SK-N-SH (cell line): ENCODE measurements at regions not wholly inside any gene's neighbourhood (a gene's known extent, or its start where the extent isn't known, plus 50 kb on each side); places are given as distances from the start of the nearest gene placed in this dataset.

Source experiments
- CTCF ChIA-PET: fragments of 300-600, 350-600 bp; formaldehyde crosslinking; extraction: SDS; loops from one replicate; lab custom pipeline; 2021; lab: Yijun Ruan, JAX
- POLR2A ChIA-PET: fragments of 350-600 bp; sonication (Branson Sonifier 250); formaldehyde crosslinking; extraction: SDS; loops from one replicate; lab custom pipeline; 2020; ENCODE audit warnings: antibody characterized with exemption, inconsistent platforms; lab: Yijun Ruan, JAX
- DNase-seq: peaks from one replicate; pipeline ENCODE4 v3.0.0; 2012
- H2AFZ ChIP-seq: fragments of 200-600 bp; sonication (generic); 2 replicates; pipeline ENCODE4 v1.8.1; 2016; ENCODE audit warnings: antibody characterized with exemption, mild to moderate bottlenecking, low read depth
- H3F3A ChIP-seq: fragments of 200-600 bp; sonication (generic); replicated peaks from 2 replicates; pipeline ENCODE3; 2016; ENCODE audit warnings: antibody characterized with exemption, mild to moderate bottlenecking; ENCODE audit not compliant: insufficient read depth
- H3K27ac ChIP-seq, 2 experiments: fragments of 200-500 bp in 1 of 2; fragments of 200-600 bp in 1 of 2; sonication (Bioruptor generic) in 1 of 2; sonication (generic), shearing (Covaris generic) in 1 of 2; 2 replicates each; pipeline versions ENCODE4 v1.5.1 to v1.6.1; 2014 to 2016; ENCODE audit warnings: low read depth in 2 of 2, inconsistent platforms in 1 of 2, low read length in 1 of 2, mild to moderate bottlenecking in 1 of 2, mixed read lengths in 1 of 2
- H3K27me3 ChIP-seq: fragments of 200-600 bp; sonication (generic), shearing (Covaris generic); 2 replicates; pipeline ENCODE4 v1.6.1; 2016; ENCODE audit warnings: mixed run types; ENCODE audit not compliant: insufficient read depth
- H3K36me3 ChIP-seq, 2 experiments: fragments of 200-500 bp in 1 of 2; fragments of 200-600 bp in 1 of 2; sonication (Bioruptor generic) in 1 of 2; sonication (generic) in 1 of 2; replicated peaks in 1 of 2; 2 replicates each; pipeline versions ENCODE3 to v1.5.1; 2014 to 2016; ENCODE audit warnings: low read length in 1 of 2, mild to moderate bottlenecking in 1 of 2; ENCODE audit not compliant: insufficient read depth in 2 of 2, control insufficient read depth in 1 of 2
- H3K4me1 ChIP-seq, 2 experiments: fragments of 200-500 bp in 1 of 2; fragments of 200-600 bp in 1 of 2; sonication (Bioruptor generic) in 1 of 2; sonication (generic), shearing (Covaris generic) in 1 of 2; 2 replicates each; pipeline versions ENCODE4 v1.5.1 to v1.6.1; 2014 to 2016; ENCODE audit warnings: low read depth in 1 of 2, low read length in 1 of 2, mixed run types in 1 of 2; ENCODE audit not compliant: insufficient read depth in 2 of 2, control insufficient read depth in 1 of 2
- H3K4me2 ChIP-seq: fragments of 200-600 bp; sonication (generic), shearing (Covaris generic); 2 replicates; pipeline ENCODE4 v1.6.1; 2017; ENCODE audit warnings: mixed run types
- H3K4me3 ChIP-seq, 2 experiments: fragments of 200-500 bp in 1 of 2; fragments of 200-600 bp in 1 of 2; sonication (Bioruptor generic) in 1 of 2; sonication (generic), shearing (Covaris generic) in 1 of 2; 2 replicates each; pipeline versions ENCODE4 v1.5.1 to v1.8.1; 2014 to 2016; ENCODE audit warnings: low read depth in 2 of 2, inconsistent platforms in 1 of 2, low read length in 1 of 2, mild to moderate bottlenecking in 1 of 2, mixed read lengths in 1 of 2, moderate library complexity in 1 of 2
- H3K79me2 ChIP-seq: fragments of 200-600 bp; sonication (generic); 2 replicates; pipeline ENCODE4 v1.8.1; 2017; ENCODE audit warnings: mild to moderate bottlenecking; ENCODE audit not compliant: insufficient read depth
- H3K9ac ChIP-seq: fragments of 200-600 bp; sonication (generic); 2 replicates; pipeline ENCODE4 v1.6.1; 2017; ENCODE audit warnings: mixed run types
- H3K9me2 ChIP-seq: fragments of 200-600 bp; sonication (generic); 2 replicates; pipeline ENCODE4 v1.6.1; 2017; ENCODE audit warnings: mixed run types
- H3K9me3 ChIP-seq: fragments of 200-600 bp; sonication (generic); 2 replicates; pipeline ENCODE4 v1.6.1; 2017; ENCODE audit warnings: mixed run types, mild to moderate bottlenecking, moderate library complexity
- H4K20me1 ChIP-seq: fragments of 200-600 bp; sonication (generic); 2 replicates; pipeline ENCODE4 v1.6.1; 2017; ENCODE audit warnings: mild to moderate bottlenecking, mixed run types; ENCODE audit not compliant: insufficient read depth
- CHD2 ChIP-seq: fragments of 150-350 bp; IDR thresholded peaks from 2 replicates; pipeline ENCODE4 v1.6.1; 2018; ENCODE audit warnings: low read length; ENCODE audit not compliant: partially characterized antibody
- EZH2phosphoT487 ChIP-seq: fragments of 200-600 bp; sonication (generic); IDR thresholded peaks from 2 replicates; pipeline ENCODE4 v1.6.1; 2017; ENCODE audit warnings: low read depth, mixed run types, mild to moderate bottlenecking, antibody characterized with exemption, moderate library complexity, borderline replicate concordance
- FOXM1 ChIP-seq: IDR thresholded peaks from 2 replicates; pipeline ENCODE4 v1.4.0; 2012; ENCODE audit warnings: low read depth, mild to moderate bottlenecking
- IRF3 ChIP-seq: fragments of 150-350 bp; IDR thresholded peaks from 2 replicates; pipeline ENCODE4 v1.6.1; 2016; ENCODE audit warnings: mild to moderate bottlenecking, low read depth, low read length
- JUND ChIP-seq: IDR thresholded peaks from 2 replicates; pipeline ENCODE4 v1.4.0; 2012
- NFIC ChIP-seq: IDR thresholded peaks from 2 replicates; pipeline ENCODE4 v1.4.0; 2012; ENCODE audit warnings: borderline replicate concordance
- NRF1 ChIP-seq: IDR thresholded peaks from 2 replicates; pipeline ENCODE4 v1.6.1; 2012; ENCODE audit warnings: low read depth, mild to moderate bottlenecking, low read length
- PBX3 ChIP-seq: IDR thresholded peaks from 2 replicates; pipeline ENCODE4; 2012
- POLR2AphosphoS5 ChIP-seq: IDR thresholded peaks from 2 replicates; pipeline ENCODE4 v1.6.1; 2012; ENCODE audit warnings: low read depth, low read length
- RAD21 ChIP-seq: IDR thresholded peaks from 2 replicates; pipeline ENCODE4 v1.6.1; 2012; ENCODE audit warnings: mild to moderate bottlenecking, low read length
- SIN3A ChIP-seq: IDR thresholded peaks from 2 replicates; pipeline ENCODE4 v1.6.1; 2012; ENCODE audit warnings: low read depth, mild to moderate bottlenecking, low read length, moderate library complexity, borderline replicate concordance
- TAF1 ChIP-seq: IDR thresholded peaks from 2 replicates; pipeline ENCODE4 v1.6.1; 2012; ENCODE audit warnings: low read depth, mild to moderate bottlenecking, low read length, moderate library complexity, borderline replicate concordance
- TCF12 ChIP-seq: IDR thresholded peaks from 2 replicates; pipeline ENCODE4 v1.4.0; 2012
- TEAD4 ChIP-seq: IDR thresholded peaks from 2 replicates; pipeline ENCODE4 v1.4.0; 2012; ENCODE audit warnings: mild to moderate bottlenecking, borderline replicate concordance; ENCODE audit not compliant: insufficient read depth
- USF2 ChIP-seq: fragments of 150-350 bp; IDR thresholded peaks from 2 replicates; pipeline ENCODE4 v1.6.1; 2017; ENCODE audit warnings: antibody characterized with exemption, low read length, low read depth, borderline replicate concordance
- WGBS: methylation state at CpG from one replicate; pipeline ENCODE4 v1.1.6; 2017; ENCODE audit warnings: low lambda C conversion rate; 5-methylcytosine and 5-hydroxymethylcytosine counted together
- TF ChIP-seq, protein P1 (sequence below): IDR thresholded peaks from 2 replicates; pipeline ENCODE4 v1.6.1; 2012; ENCODE audit warnings: mild to moderate bottlenecking, low read depth, low read length, moderate library complexity
- TF ChIP-seq, protein P2 (sequence below): fragments of 200-600 bp; sonication (generic); IDR thresholded peaks from 2 replicates; pipeline ENCODE4 v1.6.1; 2017; ENCODE audit warnings: antibody characterized with exemption, mild to moderate bottlenecking, moderate library complexity
- TF ChIP-seq, protein P3 (sequence below): IDR thresholded peaks from 2 replicates; pipeline ENCODE4 v1.4.0; 2012; ENCODE audit warnings: low read depth

GRCh38 chr4:164405774-164406173, 348.2 kb upstream of the SMIM31 start:
- Histone ChIP-seq H3F3A (no peaks in the 10 kb centered on the region), H4K20me1 (no peaks in the 10 kb centered on the region), H3K4me3 (no peak overlapping the region), H3K9ac (no peak overlapping the region), H3K79me2 (no peaks in the 10 kb centered on the region), H3K9me3 (no peaks in the 10 kb centered on the region), H3K36me3 (no peaks in the 10 kb centered on the region), H3K4me1 (no peaks in the 10 kb centered on the region; a peak in 1 of 4 replicates)
- TF ChIP-seq, protein P1, sequence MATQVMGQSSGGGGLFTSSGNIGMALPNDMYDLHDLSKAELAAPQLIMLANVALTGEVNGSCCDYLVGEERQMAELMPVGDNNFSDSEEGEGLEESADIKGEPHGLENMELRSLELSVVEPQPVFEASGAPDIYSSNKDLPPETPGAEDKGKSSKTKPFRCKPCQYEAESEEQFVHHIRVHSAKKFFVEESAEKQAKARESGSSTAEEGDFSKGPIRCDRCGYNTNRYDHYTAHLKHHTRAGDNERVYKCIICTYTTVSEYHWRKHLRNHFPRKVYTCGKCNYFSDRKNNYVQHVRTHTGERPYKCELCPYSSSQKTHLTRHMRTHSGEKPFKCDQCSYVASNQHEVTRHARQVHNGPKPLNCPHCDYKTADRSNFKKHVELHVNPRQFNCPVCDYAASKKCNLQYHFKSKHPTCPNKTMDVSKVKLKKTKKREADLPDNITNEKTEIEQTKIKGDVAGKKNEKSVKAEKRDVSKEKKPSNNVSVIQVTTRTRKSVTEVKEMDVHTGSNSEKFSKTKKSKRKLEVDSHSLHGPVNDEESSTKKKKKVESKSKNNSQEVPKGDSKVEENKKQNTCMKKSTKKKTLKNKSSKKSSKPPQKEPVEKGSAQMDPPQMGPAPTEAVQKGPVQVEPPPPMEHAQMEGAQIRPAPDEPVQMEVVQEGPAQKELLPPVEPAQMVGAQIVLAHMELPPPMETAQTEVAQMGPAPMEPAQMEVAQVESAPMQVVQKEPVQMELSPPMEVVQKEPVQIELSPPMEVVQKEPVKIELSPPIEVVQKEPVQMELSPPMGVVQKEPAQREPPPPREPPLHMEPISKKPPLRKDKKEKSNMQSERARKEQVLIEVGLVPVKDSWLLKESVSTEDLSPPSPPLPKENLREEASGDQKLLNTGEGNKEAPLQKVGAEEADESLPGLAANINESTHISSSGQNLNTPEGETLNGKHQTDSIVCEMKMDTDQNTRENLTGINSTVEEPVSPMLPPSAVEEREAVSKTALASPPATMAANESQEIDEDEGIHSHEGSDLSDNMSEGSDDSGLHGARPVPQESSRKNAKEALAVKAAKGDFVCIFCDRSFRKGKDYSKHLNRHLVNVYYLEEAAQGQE: no peak
- no peak for TF ChIP-seq SIN3A
- TF ChIP-seq NRF1: no peak
- no peak for TF ChIP-seq PBX3
- TF ChIP-seq, all 33 proteins: peak for 0
- Histone ChIP-seq H3K9me2 (no peaks in the 10 kb centered on the region), H3K27ac (no peak overlapping the region), H2AFZ (no peak overlapping the region), H3K4me2 (no peak overlapping the region), H3K27me3 (no peaks in the 10 kb centered on the region)
- POLR2A ChIA-PET: no interaction called here
- DNase-seq: no peak
- CTCF ChIA-PET: interaction anchor here (1.0 kb wide), 1 partner anchor 99 kb away, joined by 3 read pairs; no protein-coding TSS in a partner anchor

GRCh38 chr4:164408831-164409230, 345.1 kb upstream of the SMIM31 start:
- Histone ChIP-seq H3F3A (no peaks in the 10 kb centered on the region), H3K4me3 (no peak overlapping the region), H2AFZ (no peak overlapping the region), H3K27ac (no peak overlapping the region), H3K36me3 (no peaks in the 10 kb centered on the region), H4K20me1 (no peaks in the 10 kb centered on the region), H3K4me2 (no peak overlapping the region), H3K27me3 (no peaks in the 10 kb centered on the region), H3K9me3 (no peaks in the 10 kb centered on the region), H3K9ac (no peak overlapping the region), H3K4me1 (no peaks in the 10 kb centered on the region; a peak in 1 of 4 replicates), H3K79me2 (no peaks in the 10 kb centered on the region), H3K9me2 (no peaks in the 10 kb centered on the region)
- WGBS: 0% methylated on average over 1 of the region's 1 CpG
- no peak for DNase-seq
- CTCF ChIA-PET: no interaction called here
- TF ChIP-seq NFIC (no peak), SIN3A (no peak), FOXM1 (no peak), EZH2phosphoT487 (no peak), USF2 (no peak), IRF3 (no peak), RAD21 (no peak), POLR2AphosphoS5 (no peak), CHD2 (no peak), TAF1 (no peak), TCF12 (no peak), JUND (no peak), TEAD4 (no peak), PBX3 (no peak)
- TF ChIP-seq, protein P2, sequence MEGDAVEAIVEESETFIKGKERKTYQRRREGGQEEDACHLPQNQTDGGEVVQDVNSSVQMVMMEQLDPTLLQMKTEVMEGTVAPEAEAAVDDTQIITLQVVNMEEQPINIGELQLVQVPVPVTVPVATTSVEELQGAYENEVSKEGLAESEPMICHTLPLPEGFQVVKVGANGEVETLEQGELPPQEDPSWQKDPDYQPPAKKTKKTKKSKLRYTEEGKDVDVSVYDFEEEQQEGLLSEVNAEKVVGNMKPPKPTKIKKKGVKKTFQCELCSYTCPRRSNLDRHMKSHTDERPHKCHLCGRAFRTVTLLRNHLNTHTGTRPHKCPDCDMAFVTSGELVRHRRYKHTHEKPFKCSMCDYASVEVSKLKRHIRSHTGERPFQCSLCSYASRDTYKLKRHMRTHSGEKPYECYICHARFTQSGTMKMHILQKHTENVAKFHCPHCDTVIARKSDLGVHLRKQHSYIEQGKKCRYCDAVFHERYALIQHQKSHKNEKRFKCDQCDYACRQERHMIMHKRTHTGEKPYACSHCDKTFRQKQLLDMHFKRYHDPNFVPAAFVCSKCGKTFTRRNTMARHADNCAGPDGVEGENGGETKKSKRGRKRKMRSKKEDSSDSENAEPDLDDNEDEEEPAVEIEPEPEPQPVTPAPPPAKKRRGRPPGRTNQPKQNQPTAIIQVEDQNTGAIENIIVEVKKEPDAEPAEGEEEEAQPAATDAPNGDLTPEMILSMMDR: no peak
- TF ChIP-seq, protein P3, sequence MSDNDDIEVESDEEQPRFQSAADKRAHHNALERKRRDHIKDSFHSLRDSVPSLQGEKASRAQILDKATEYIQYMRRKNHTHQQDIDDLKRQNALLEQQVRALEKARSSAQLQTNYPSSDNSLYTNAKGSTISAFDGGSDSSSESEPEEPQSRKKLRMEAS: no peak
- POLR2A ChIA-PET: no interaction called here
